K562 (cell line): ENCODE measurements at regions not wholly inside any gene's neighbourhood (a gene's known extent, or its start where the extent isn't known, plus 50 kb on each side); places are given as distances from the start of the nearest gene placed in this dataset.
A peak's percentile ranks its signal among the peaks of the same experiment; 100 is the strongest.

ENCODE experiments used
- CCAR2 ChIP-seq: fragments of 200-400 bp; formaldehyde crosslinking; IDR thresholded peaks from 2 replicates; pipeline ENCODE4 v1.6.1; 2017; ENCODE audit warnings: mild to moderate bottlenecking, low read depth, low read length
- EZH2 ChIP-seq: IDR thresholded peaks from 2 replicates; pipeline ENCODE4 v1.6.1; 2012; ENCODE audit warnings: low read depth, mild to moderate bottlenecking, inconsistent platforms, low read length, borderline replicate concordance
- FOXJ2 ChIP-seq: fragments of 200-800 bp; sonication (Bioruptor generic); IDR thresholded peaks from 2 replicates; pipeline ENCODE4 v1.6.1; 2016; ENCODE audit warnings: missing genetic modification characterization, missing compliant biosample characterization
- GATAD2A ChIP-seq: fragments of 450-650 bp; IDR thresholded peaks from 2 replicates; pipeline ENCODE4 v1.6.1; 2017
- MCM3 ChIP-seq: fragments of 450-650 bp; IDR thresholded peaks from 2 replicates; pipeline ENCODE4 v1.6.1; 2016
- MGA ChIP-seq: fragments of 450-650 bp; IDR thresholded peaks from 2 replicates; pipeline ENCODE4 v1.6.1; 2016; ENCODE audit warnings: mild to moderate bottlenecking, moderate library complexity
- RHOXF2B ChIP-seq: fragments of 250-450 bp; sonication (Bioruptor Pico); conservative IDR thresholded peaks from 2 replicates; pipeline ENCODE4 v1.5.1; 2021
- UBTF ChIP-seq, 2 experiments: IDR thresholded peaks; 2 replicates each; pipeline ENCODE4 v1.6.1; 2012; ENCODE audit warnings: improper control_type of control experiment in 2 of 2, low read depth in 2 of 2, low read length in 2 of 2, borderline replicate concordance in 1 of 2
- USF1 ChIP-seq: sonication (generic); formaldehyde crosslinking; IDR thresholded peaks from 2 replicates; pipeline ENCODE4 v1.9.0; 2022; ENCODE audit warnings: mild to moderate bottlenecking, missing genetic modification reagents
- ZFP30 ChIP-seq: fragments of 250-450 bp; sonication (Bioruptor Pico); IDR thresholded peaks from 2 replicates; pipeline ENCODE4 v1.8.0; 2022; ENCODE audit warnings: moderate library complexity, mild to moderate bottlenecking, inconsistent platforms, borderline replicate concordance
- ZNF217 ChIP-seq: sonication (generic); formaldehyde crosslinking; IDR thresholded peaks from 2 replicates; pipeline ENCODE4 v1.8.0; 2022; ENCODE audit warnings: mild to moderate bottlenecking, missing genetic modification reagents
- ZNF766 ChIP-seq: fragments of 200-800 bp; sonication (Bioruptor generic); conservative IDR thresholded peaks from 2 replicates; pipeline ENCODE4 v1.6.1; 2016; ENCODE audit warnings: missing genetic modification characterization, missing compliant biosample characterization

GRCh38 chr7:130912862-130913638 is 179.0 kb upstream of the KLF14 start (continued):
- TF ChIP-seq MGA: peak; percentile 91
- TF ChIP-seq RHOXF2B (CRISPR knock-in tag): no peak
- no peak for TF ChIP-seq ZNF217 (CRISPR knock-in tag)
- 0 out of 2 replicates have a peak, but pooled peaks have one; percentile 39 for TF ChIP-seq GATAD2A
- peak; percentile 45; the same call in 1 of the 2 replicates for TF ChIP-seq USF1
- TF ChIP-seq EZH2: no peak
- 0 out of 4 replicates have a peak, but pooled peaks of 1 of the 2 experiments have one; percentile 18 for TF ChIP-seq UBTF (IDR thresholded peaks at IDR 0.05; ENCODE audit: borderline replicate concordance in 1 of 2, low read depth in 2 of 2, low read length in 2 of 2)
- TF ChIP-seq FOXJ2: no peak
- 0 out of 2 replicates have a peak, but pooled peaks have one; percentile 12 for TF ChIP-seq ZNF766 (CRISPR knock-in tag)
- TF ChIP-seq ZFP30 (CRISPR knock-in tag): no peak
- no peak for TF ChIP-seq CCAR2
- TF ChIP-seq MCM3: no peak
